ENCODE measurements at regions not wholly inside any gene's neighbourhood (a gene's known extent, or its start where the extent isn't known, plus 50 kb on each side); places are given as distances from the start of the nearest gene placed in this dataset.

DNA sequence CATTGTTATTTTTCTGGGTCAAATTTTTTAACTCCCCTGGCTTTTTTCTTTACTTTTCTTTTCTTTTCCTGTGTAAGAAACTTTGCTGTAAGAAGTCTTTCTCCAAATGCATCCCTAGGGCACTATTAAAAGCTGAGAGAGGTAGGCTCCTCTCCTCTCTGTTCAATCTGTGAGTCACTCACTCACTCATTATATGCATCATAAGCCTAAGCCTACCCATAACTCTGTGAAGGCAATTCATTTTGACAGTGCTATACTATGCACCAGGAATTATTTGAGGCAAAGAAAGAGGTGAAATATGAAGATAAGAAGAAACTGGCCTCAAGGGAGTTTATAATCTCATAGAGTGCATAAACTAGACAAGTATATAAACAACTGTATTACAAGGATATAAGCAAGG, 67.9 kb upstream of the PRR16 start:
- TF ChIP-seq, protein P1, sequence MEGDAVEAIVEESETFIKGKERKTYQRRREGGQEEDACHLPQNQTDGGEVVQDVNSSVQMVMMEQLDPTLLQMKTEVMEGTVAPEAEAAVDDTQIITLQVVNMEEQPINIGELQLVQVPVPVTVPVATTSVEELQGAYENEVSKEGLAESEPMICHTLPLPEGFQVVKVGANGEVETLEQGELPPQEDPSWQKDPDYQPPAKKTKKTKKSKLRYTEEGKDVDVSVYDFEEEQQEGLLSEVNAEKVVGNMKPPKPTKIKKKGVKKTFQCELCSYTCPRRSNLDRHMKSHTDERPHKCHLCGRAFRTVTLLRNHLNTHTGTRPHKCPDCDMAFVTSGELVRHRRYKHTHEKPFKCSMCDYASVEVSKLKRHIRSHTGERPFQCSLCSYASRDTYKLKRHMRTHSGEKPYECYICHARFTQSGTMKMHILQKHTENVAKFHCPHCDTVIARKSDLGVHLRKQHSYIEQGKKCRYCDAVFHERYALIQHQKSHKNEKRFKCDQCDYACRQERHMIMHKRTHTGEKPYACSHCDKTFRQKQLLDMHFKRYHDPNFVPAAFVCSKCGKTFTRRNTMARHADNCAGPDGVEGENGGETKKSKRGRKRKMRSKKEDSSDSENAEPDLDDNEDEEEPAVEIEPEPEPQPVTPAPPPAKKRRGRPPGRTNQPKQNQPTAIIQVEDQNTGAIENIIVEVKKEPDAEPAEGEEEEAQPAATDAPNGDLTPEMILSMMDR (conservative IDR thresholded peaks at IDR 0.05 in 1 of 2, IDR thresholded peaks at IDR 0.05 in 1 of 2; ENCODE audit: low read depth in 1 of 2, low read length in 2 of 2) = no peak
- TF ChIP-seq EZH2 (IDR thresholded peaks at IDR 0.05; ENCODE audit: low read length, missing control alignments) = no peak
- DNase-seq (ENCODE audit: low read depth in 2 of 2) = peak; percentile 45 to 48
- Histone ChIP-seq H3K79me2 (ENCODE audit: control insufficient read depth, insufficient read depth, low read length) (no peaks in the 10 kb centered on the region), H3K4me3 (replicated peaks in 1 of 4; ENCODE audit: control extremely low read depth in 1 of 4, insufficient read depth in 1 of 4, low read depth in 3 of 4, low read length in 4 of 4) (no peak overlapping the region), H4K20me1 (ENCODE audit: control insufficient read depth, extremely low read depth, insufficient read depth, low read length) (no peaks in the 10 kb centered on the region), H3K27ac (ENCODE audit: insufficient read depth, low read length) (no peak overlapping the region), H3K36me3 (ENCODE audit: control insufficient read depth, insufficient read depth, low read length) (no peaks in the 10 kb centered on the region), H3K4me1 (ENCODE audit: control insufficient read depth, extremely low read depth, insufficient read depth, low read length) (no peaks in the 10 kb centered on the region), H3K27me3 (ENCODE audit: control insufficient read depth, insufficient read depth, low read length) (no peaks in the 10 kb centered on the region), H3K9me3 (ENCODE audit: control insufficient read depth, insufficient read depth, low read depth, low read length) (no peaks in the 10 kb centered on the region), H2AFZ (ENCODE audit: low read length) (no peak overlapping the region), H3K4me2 (ENCODE audit: extremely low read depth, insufficient read depth, low read length) (no peak overlapping the region), H3K9ac (ENCODE audit: insufficient read depth, low read length) (no peak overlapping the region)

GRCh38 chr5:120400356-120400755, 63.7 kb upstream of the PRR16 start:
- no peak overlapping the region for H3K9ac ChIP-seq (ENCODE audit: insufficient read depth, low read length)
- no peak overlapping the region for H3K4me3 ChIP-seq (replicated peaks in 1 of 4; ENCODE audit: control extremely low read depth in 1 of 4, insufficient read depth in 1 of 4, low read depth in 3 of 4, low read length in 4 of 4)
- H3K27me3 ChIP-seq (ENCODE audit: control insufficient read depth, insufficient read depth, low read length) = no peaks in the 10 kb centered on the region
- no peaks in the 10 kb centered on the region for H3K79me2 ChIP-seq (ENCODE audit: control insufficient read depth, insufficient read depth, low read length)
- no peak overlapping the region for H3K27ac ChIP-seq (ENCODE audit: insufficient read depth, low read length)
- DNase-seq (ENCODE audit: low read depth in 2 of 2) = no peak
- no peak overlapping the region for H2AFZ ChIP-seq (ENCODE audit: low read length)
- H3K36me3 ChIP-seq (ENCODE audit: control insufficient read depth, insufficient read depth, low read length) = no peaks in the 10 kb centered on the region
- H4K20me1 ChIP-seq (ENCODE audit: control insufficient read depth, extremely low read depth, insufficient read depth, low read length) = no peaks in the 10 kb centered on the region
- peaks cover 3% of the 10 kb centered on the region for H3K4me1 ChIP-seq (ENCODE audit: control insufficient read depth, extremely low read depth, insufficient read depth, low read length)
- H3K9me3 ChIP-seq (ENCODE audit: control insufficient read depth, insufficient read depth, low read depth, low read length) = no peaks in the 10 kb centered on the region
- H3K4me2 ChIP-seq (ENCODE audit: extremely low read depth, insufficient read depth, low read length) = no peak overlapping the region
- no peak for TF ChIP-seq EZH2 (IDR thresholded peaks at IDR 0.05; ENCODE audit: low read length, missing control alignments)
- TF ChIP-seq, protein P1 (conservative IDR thresholded peaks at IDR 0.05 in 1 of 2, IDR thresholded peaks at IDR 0.05 in 1 of 2; ENCODE audit: low read depth in 1 of 2, low read length in 2 of 2) = no peak

- Histone ChIP-seq H3K4me1 (ENCODE audit: control insufficient read depth, extremely low read depth, insufficient read depth, low read length) (peaks cover 12% of the 10 kb centered on the region), H4K20me1 (ENCODE audit: control insufficient read depth, extremely low read depth, insufficient read depth, low read length) (no peaks in the 10 kb centered on the region), H3K4me3 (replicated peaks in 1 of 4; ENCODE audit: control extremely low read depth in 1 of 4, insufficient read depth in 1 of 4, low read depth in 3 of 4, low read length in 4 of 4) (no peak overlapping the region), H3K27me3 (ENCODE audit: control insufficient read depth, insufficient read depth, low read length) (no peaks in the 10 kb centered on the region), H2AFZ (ENCODE audit: low read length) (no peak overlapping the region), H3K9ac (ENCODE audit: insufficient read depth, low read length) (no peak overlapping the region), H3K79me2 (ENCODE audit: control insufficient read depth, insufficient read depth, low read length) (no peaks in the 10 kb centered on the region), H3K27ac (ENCODE audit: insufficient read depth, low read length) (no peak overlapping the region), H3K4me2 (ENCODE audit: extremely low read depth, insufficient read depth, low read length) (no peak overlapping the region), H3K9me3 (ENCODE audit: control insufficient read depth, insufficient read depth, low read depth, low read length) (no peaks in the 10 kb centered on the region), H3K36me3 (ENCODE audit: control insufficient read depth, insufficient read depth, low read length) (no peaks in the 10 kb centered on the region)
- TF ChIP-seq, protein P1 (conservative IDR thresholded peaks at IDR 0.05 in 1 of 2, IDR thresholded peaks at IDR 0.05 in 1 of 2; ENCODE audit: low read depth in 1 of 2, low read length in 2 of 2) = no peak
- TF ChIP-seq EZH2 (IDR thresholded peaks at IDR 0.05; ENCODE audit: low read length, missing control alignments) = no peak
- DNase-seq (ENCODE audit: low read depth in 2 of 2) = no peak
These were observed 61.5 kb upstream of the PRR16 start for GRCh38 chr5:120402606-120403005.
